WTC11 (cell line): ENCODE measurements at regions not wholly inside any gene's neighbourhood (a gene's known extent, or its start where the extent isn't known, plus 50 kb on each side); places are given as distances from the start of the nearest gene placed in this dataset.

Experiments used
- CREB1 ChIP-seq: sonication (generic); formaldehyde crosslinking; IDR thresholded peaks from 2 replicates; pipeline ENCODE4 v1.8.0; 2023; ENCODE audit warnings: mild to moderate bottlenecking, missing genetic modification reagents
- FOXJ3 ChIP-seq: sonication (generic); formaldehyde crosslinking; IDR thresholded peaks from 2 replicates; pipeline ENCODE4 v1.9.0; 2021; ENCODE audit warnings: missing genetic modification reagents, mild to moderate bottlenecking, borderline replicate concordance
- NR2C2 ChIP-seq: sonication (generic); formaldehyde crosslinking; IDR thresholded peaks from 2 replicates; pipeline ENCODE4 v1.8.0; 2022; ENCODE audit warnings: mild to moderate bottlenecking, missing genetic modification reagents
- TF ChIP-seq, protein P1 (sequence below): sonication (generic); formaldehyde crosslinking; conservative IDR thresholded peaks from 2 replicates; pipeline ENCODE4 v1.8.1; 2022; ENCODE audit warnings: mild to moderate bottlenecking, missing genetic modification reagents
- TF ChIP-seq, protein P2 (sequence below): fragments of 200-600 bp; IDR thresholded peaks from 2 replicates; pipeline ENCODE4 v1.8.0; 2022; ENCODE audit warnings: antibody characterized with exemption
- TF ChIP-seq, protein P3 (sequence below): sonication (generic); formaldehyde crosslinking; IDR thresholded peaks from 2 replicates; pipeline ENCODE4 v1.8.0; 2022; ENCODE audit warnings: mild to moderate bottlenecking, missing genetic modification reagents
- TF ChIP-seq, protein P4 (sequence below): sonication (generic); formaldehyde crosslinking; IDR thresholded peaks from 2 replicates; pipeline ENCODE4 v1.8.1; 2023; ENCODE audit warnings: mild to moderate bottlenecking, missing genetic modification reagents
- TF ChIP-seq, protein P5 (sequence below): sonication (generic); formaldehyde crosslinking; IDR thresholded peaks from 2 replicates; pipeline ENCODE4 v1.8.1; 2022; ENCODE audit warnings: missing genetic modification reagents, borderline replicate concordance

DNA sequence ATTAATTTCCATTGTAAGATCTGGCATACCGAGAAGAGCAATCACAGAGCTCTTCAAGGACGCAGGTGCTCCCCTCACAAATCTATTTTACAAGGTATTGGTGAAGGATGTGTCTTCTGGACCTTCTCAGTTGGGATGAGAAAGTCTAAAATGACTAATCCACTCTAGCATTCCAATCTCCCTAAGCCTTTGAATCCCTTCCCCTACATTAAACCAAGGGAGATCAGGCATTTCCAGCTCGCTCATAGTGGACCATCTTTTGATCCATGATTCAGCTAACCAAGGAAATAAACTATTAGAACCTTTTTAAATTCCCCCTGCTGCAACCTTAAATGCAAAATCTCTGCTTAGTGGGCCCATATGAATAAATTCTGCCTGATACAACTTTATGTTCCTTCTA lies 95.9 kb upstream of the FBN2 start:
- TF ChIP-seq, protein P1, sequence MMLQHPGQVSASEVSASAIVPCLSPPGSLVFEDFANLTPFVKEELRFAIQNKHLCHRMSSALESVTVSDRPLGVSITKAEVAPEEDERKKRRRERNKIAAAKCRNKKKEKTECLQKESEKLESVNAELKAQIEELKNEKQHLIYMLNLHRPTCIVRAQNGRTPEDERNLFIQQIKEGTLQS (CRISPR knock-in tag): no peak
- TF ChIP-seq, protein P2, sequence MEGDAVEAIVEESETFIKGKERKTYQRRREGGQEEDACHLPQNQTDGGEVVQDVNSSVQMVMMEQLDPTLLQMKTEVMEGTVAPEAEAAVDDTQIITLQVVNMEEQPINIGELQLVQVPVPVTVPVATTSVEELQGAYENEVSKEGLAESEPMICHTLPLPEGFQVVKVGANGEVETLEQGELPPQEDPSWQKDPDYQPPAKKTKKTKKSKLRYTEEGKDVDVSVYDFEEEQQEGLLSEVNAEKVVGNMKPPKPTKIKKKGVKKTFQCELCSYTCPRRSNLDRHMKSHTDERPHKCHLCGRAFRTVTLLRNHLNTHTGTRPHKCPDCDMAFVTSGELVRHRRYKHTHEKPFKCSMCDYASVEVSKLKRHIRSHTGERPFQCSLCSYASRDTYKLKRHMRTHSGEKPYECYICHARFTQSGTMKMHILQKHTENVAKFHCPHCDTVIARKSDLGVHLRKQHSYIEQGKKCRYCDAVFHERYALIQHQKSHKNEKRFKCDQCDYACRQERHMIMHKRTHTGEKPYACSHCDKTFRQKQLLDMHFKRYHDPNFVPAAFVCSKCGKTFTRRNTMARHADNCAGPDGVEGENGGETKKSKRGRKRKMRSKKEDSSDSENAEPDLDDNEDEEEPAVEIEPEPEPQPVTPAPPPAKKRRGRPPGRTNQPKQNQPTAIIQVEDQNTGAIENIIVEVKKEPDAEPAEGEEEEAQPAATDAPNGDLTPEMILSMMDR: no peak
- no peak for TF ChIP-seq NR2C2
- no peak for TF ChIP-seq CREB1 (CRISPR knock-in tag)
- TF ChIP-seq FOXJ3 (CRISPR knock-in tag): no peak
- TF ChIP-seq, protein P3, sequence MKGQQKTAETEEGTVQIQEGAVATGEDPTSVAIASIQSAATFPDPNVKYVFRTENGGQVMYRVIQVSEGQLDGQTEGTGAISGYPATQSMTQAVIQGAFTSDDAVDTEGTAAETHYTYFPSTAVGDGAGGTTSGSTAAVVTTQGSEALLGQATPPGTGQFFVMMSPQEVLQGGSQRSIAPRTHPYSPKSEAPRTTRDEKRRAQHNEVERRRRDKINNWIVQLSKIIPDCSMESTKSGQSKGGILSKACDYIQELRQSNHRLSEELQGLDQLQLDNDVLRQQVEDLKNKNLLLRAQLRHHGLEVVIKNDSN (CRISPR knock-in tag): no peak
- TF ChIP-seq, protein P4, sequence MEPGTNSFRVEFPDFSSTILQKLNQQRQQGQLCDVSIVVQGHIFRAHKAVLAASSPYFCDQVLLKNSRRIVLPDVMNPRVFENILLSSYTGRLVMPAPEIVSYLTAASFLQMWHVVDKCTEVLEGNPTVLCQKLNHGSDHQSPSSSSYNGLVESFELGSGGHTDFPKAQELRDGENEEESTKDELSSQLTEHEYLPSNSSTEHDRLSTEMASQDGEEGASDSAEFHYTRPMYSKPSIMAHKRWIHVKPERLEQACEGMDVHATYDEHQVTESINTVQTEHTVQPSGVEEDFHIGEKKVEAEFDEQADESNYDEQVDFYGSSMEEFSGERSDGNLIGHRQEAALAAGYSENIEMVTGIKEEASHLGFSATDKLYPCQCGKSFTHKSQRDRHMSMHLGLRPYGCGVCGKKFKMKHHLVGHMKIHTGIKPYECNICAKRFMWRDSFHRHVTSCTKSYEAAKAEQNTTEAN: no peak
- TF ChIP-seq, protein P5, sequence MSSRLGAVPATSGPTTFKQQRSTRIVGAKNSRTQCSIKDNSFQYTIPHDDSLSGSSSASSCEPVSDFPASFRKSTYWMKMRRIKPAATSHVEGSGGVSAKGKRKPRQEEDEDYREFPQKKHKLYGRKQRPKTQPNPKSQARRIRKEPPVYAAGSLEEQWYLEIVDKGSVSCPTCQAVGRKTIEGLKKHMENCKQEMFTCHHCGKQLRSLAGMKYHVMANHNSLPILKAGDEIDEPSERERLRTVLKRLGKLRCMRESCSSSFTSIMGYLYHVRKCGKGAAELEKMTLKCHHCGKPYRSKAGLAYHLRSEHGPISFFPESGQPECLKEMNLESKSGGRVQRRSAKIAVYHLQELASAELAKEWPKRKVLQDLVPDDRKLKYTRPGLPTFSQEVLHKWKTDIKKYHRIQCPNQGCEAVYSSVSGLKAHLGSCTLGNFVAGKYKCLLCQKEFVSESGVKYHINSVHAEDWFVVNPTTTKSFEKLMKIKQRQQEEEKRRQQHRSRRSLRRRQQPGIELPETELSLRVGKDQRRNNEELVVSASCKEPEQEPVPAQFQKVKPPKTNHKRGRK (CRISPR knock-in tag): no peak
